ENCODE measurements at regions not wholly inside any gene's neighbourhood (a gene's known extent, or its start where the extent isn't known, plus 50 kb on each side); places are given as distances from the start of the nearest gene placed in this dataset.
A peak's percentile ranks its signal among the peaks of the same experiment; 100 is the strongest.
"Not testable (repeated sequence)": the region's sequence is repeated elsewhere in the genome, so short reads cannot be mapped to it uniquely, and the experiment has no call there.

- DNase-seq (ENCODE audit: low read depth in 3 of 3, low spot score in 2 of 3) = no peak
Measured at GRCh38 chr6:144895313-144896278, 610.5 kb downstream of the UTRN start.

GRCh38 chr6:144896289-144896688 lies 611.2 kb downstream of the UTRN start:
- DNase-seq (ENCODE audit: low read depth in 3 of 3, low spot score in 2 of 3) = no peak

GRCh38 chr6:144896871-144897270 lies 611.7 kb downstream of the UTRN start:
- DNase-seq (ENCODE audit: low read depth in 3 of 3, low spot score in 2 of 3) = peak in 1 of 3 donors; percentile 13

- DNase-seq (ENCODE audit: low read depth in 3 of 3, low spot score in 2 of 3) = no peak
Measured at GRCh38 chr6:144897441-144897921, 612.3 kb downstream of the UTRN start.

GRCh38 chr6:144898052-144898689 lies 613.0 kb downstream of the UTRN start:
- DNase-seq (ENCODE audit: low read depth in 3 of 3, low spot score in 2 of 3) = no peak

GRCh38 chr6:144898741-144899140 lies 613.6 kb downstream of the UTRN start:
- DNase-seq (ENCODE audit: low read depth in 3 of 3, low spot score in 2 of 3) = no peak

GRCh38 chr6:144899161-144899560 lies 614.0 kb downstream of the UTRN start:
- no peak for DNase-seq (ENCODE audit: low read depth in 3 of 3, low spot score in 2 of 3)

- DNase-seq (ENCODE audit: low read depth in 3 of 3, low spot score in 2 of 3) = no peak
Measured at GRCh38 chr6:144901412-144901811, 616.3 kb downstream of the UTRN start.

- DNase-seq (ENCODE audit: low read depth in 3 of 3, low spot score in 2 of 3) = no peak
Measured at GRCh38 chr6:144908004-144908403, 622.9 kb downstream of the UTRN start.

GRCh38 chr6:144909753-144910285 lies 624.7 kb downstream of the UTRN start:
- no peak for DNase-seq (ENCODE audit: low read depth in 3 of 3, low spot score in 2 of 3)

- no peak for DNase-seq (ENCODE audit: low read depth in 3 of 3, low spot score in 2 of 3)
Measured at GRCh38 chr6:144911322-144911721, 626.2 kb downstream of the UTRN start.

- no peak for DNase-seq (ENCODE audit: low read depth in 3 of 3, low spot score in 2 of 3)
Measured at GRCh38 chr6:144912474-144912873, 627.3 kb downstream of the UTRN start.

GRCh38 chr6:144918073-144918472 lies 632.9 kb downstream of the UTRN start:
- DNase-seq (ENCODE audit: low read depth in 3 of 3, low spot score in 2 of 3) = no peak

- no peak for DNase-seq (ENCODE audit: low read depth in 3 of 3, low spot score in 2 of 3)
Measured at GRCh38 chr6:144919560-144919959, 634.4 kb downstream of the UTRN start.

- DNase-seq (ENCODE audit: low read depth in 3 of 3, low spot score in 2 of 3) = no peak
Measured at GRCh38 chr6:144920391-144920961, 635.3 kb downstream of the UTRN start.

GRCh38 chr6:144921206-144921975 lies 636.3 kb downstream of the UTRN start:
- DNase-seq (ENCODE audit: low read depth in 3 of 3, low spot score in 2 of 3) = no peak

GRCh38 chr6:144922120-144922722 lies 637.1 kb downstream of the UTRN start:
- DNase-seq (ENCODE audit: low read depth in 3 of 3, low spot score in 2 of 3) = no peak

GRCh38 chr6:144922771-144923490 lies 637.8 kb downstream of the UTRN start:
- DNase-seq (ENCODE audit: low read depth in 3 of 3, low spot score in 2 of 3) = not testable (repeated sequence)

- not testable (repeated sequence) for DNase-seq (ENCODE audit: low read depth in 3 of 3, low spot score in 2 of 3)
Measured at GRCh38 chr6:144923491-144923787, 638.3 kb downstream of the UTRN start.

GRCh38 chr6:144928847-144929246 lies 643.7 kb downstream of the UTRN start:
- no peak for DNase-seq (ENCODE audit: low read depth in 3 of 3, low spot score in 2 of 3)
